H9 (cell line): ENCODE measurements at regions not wholly inside any gene's neighbourhood (a gene's known extent, or its start where the extent isn't known, plus 50 kb on each side); places are given as distances from the start of the nearest gene placed in this dataset.
"Not testable (repeated sequence)": the region's sequence is repeated elsewhere in the genome, so short reads cannot be mapped to it uniquely, and the experiment has no call there.

Experiments
- DNase-seq: peaks from one replicate; pipeline ENCODE4 v3.0.0-alpha.2; 2017
- H2AFZ ChIP-seq: one replicate; pipeline ENCODE4 v1.6.1; 2013; ENCODE audit warnings: mild to moderate bottlenecking, low read length, control low read depth, moderate library complexity
- H2AK5ac ChIP-seq: 2 replicates; pipeline ENCODE4 v1.6.1; 2013; ENCODE audit warnings: low read length, control low read depth, mixed read lengths; ENCODE audit not compliant: insufficient read length
- H2BK120ac ChIP-seq: one replicate; pipeline ENCODE4 v1.6.1; 2013; ENCODE audit warnings: low read depth, mild to moderate bottlenecking, low read length, control low read depth, inconsistent platforms; ENCODE audit not compliant: poor library complexity, severe bottlenecking
- H2BK12ac ChIP-seq: 2 replicates; pipeline ENCODE4 v1.6.1; 2013; ENCODE audit warnings: low read length, control low read depth, mixed read lengths, low read depth; ENCODE audit not compliant: insufficient read length
- H2BK15ac ChIP-seq: 2 replicates; pipeline ENCODE4 v1.6.1; 2013; ENCODE audit warnings: low read depth, low read length, control low read depth
- H2BK20ac ChIP-seq: one replicate; pipeline ENCODE4 v1.6.1; 2013; ENCODE audit warnings: low read depth, mild to moderate bottlenecking, low read length, control low read depth, inconsistent platforms; ENCODE audit not compliant: poor library complexity, severe bottlenecking
- H2BK5ac ChIP-seq: 2 replicates; pipeline ENCODE4 v1.6.1; 2013; ENCODE audit warnings: low read length, control low read depth, mixed read lengths; ENCODE audit not compliant: insufficient read length
- H3K14ac ChIP-seq: 2 replicates; pipeline ENCODE4 v1.6.1; 2013; ENCODE audit warnings: low read length, control low read depth; ENCODE audit not compliant: insufficient read depth
- H3K18ac ChIP-seq: 2 replicates; pipeline ENCODE4 v1.6.1; 2013; ENCODE audit warnings: low read depth, mild to moderate bottlenecking, mixed read lengths, low read length, control low read depth; ENCODE audit not compliant: insufficient read length
- H3K23ac ChIP-seq: 2 replicates; pipeline ENCODE4 v1.6.1; 2013; ENCODE audit warnings: low read length, control low read depth, mixed read lengths, low read depth; ENCODE audit not compliant: insufficient read length
- H3K23me2 ChIP-seq: 2 replicates; pipeline ENCODE4 v1.6.1; 2013; ENCODE audit warnings: low read depth, mild to moderate bottlenecking, mixed read lengths, low read length, control low read depth; ENCODE audit not compliant: insufficient read length, poor library complexity, severe bottlenecking
- H3K27ac ChIP-seq: 2 replicates; pipeline ENCODE4 v1.5.1; 2013; ENCODE audit warnings: low read length, control low read depth, mixed read lengths, low read depth; ENCODE audit not compliant: insufficient read length
- H3K27me3 ChIP-seq: 2 replicates; pipeline ENCODE4 v1.6.1; 2013; ENCODE audit warnings: low read length, control low read depth, inconsistent platforms; ENCODE audit not compliant: insufficient read depth
- H3K4ac ChIP-seq: 2 replicates; pipeline ENCODE4 v1.6.1; 2013; ENCODE audit warnings: low read depth, mild to moderate bottlenecking, control low read depth, inconsistent platforms, low read length, moderate library complexity
- H3K4me1 ChIP-seq: 2 replicates; pipeline ENCODE4 v1.6.1; 2013; ENCODE audit warnings: low read length, control low read depth, inconsistent platforms; ENCODE audit not compliant: insufficient read depth
- H3K4me2 ChIP-seq: 2 replicates; pipeline ENCODE4 v1.6.1; 2013; ENCODE audit warnings: low read length, control low read depth, mixed read lengths; ENCODE audit not compliant: insufficient read length, insufficient read depth
- H3K56ac ChIP-seq: 2 replicates; pipeline ENCODE4 v1.6.1; 2013; ENCODE audit warnings: low read depth, mild to moderate bottlenecking, mixed read lengths, low read length, control low read depth; ENCODE audit not compliant: insufficient read length
- H3K79me1 ChIP-seq: 2 replicates; pipeline ENCODE4 v1.6.1; 2013; ENCODE audit warnings: low read depth, mild to moderate bottlenecking, moderate library complexity, low read length, control low read depth, inconsistent platforms; ENCODE audit not compliant: insufficient read depth, poor library complexity, severe bottlenecking
- H3K79me2 ChIP-seq: 2 replicates; pipeline ENCODE4 v1.6.1; 2013; ENCODE audit warnings: low read length, control low read depth, inconsistent platforms; ENCODE audit not compliant: insufficient read depth
- H3K9ac ChIP-seq: 2 replicates; pipeline ENCODE4 v1.6.1; 2013; ENCODE audit warnings: low read length, control low read depth, mixed read lengths; ENCODE audit not compliant: insufficient read length; ENCODE audit errors: extremely low read depth
- H3K9me3 ChIP-seq: one replicate; pipeline ENCODE4 v1.6.1; 2013; ENCODE audit warnings: low read depth, low read length, inconsistent platforms; ENCODE audit not compliant: control insufficient read depth
- H3T11ph ChIP-seq: one replicate; pipeline ENCODE4 v1.6.1; 2013; ENCODE audit warnings: mild to moderate bottlenecking, low read length, control low read depth, inconsistent platforms
- H4K20me1 ChIP-seq: one replicate; pipeline ENCODE4 v1.6.1; 2013; ENCODE audit not compliant: control insufficient read depth, insufficient read length, insufficient read depth
- H4K5ac ChIP-seq: 2 replicates; pipeline ENCODE4 v1.6.1; 2013; ENCODE audit warnings: low read depth, mild to moderate bottlenecking, mixed read lengths, low read length, control low read depth; ENCODE audit not compliant: insufficient read length
- H4K8ac ChIP-seq: replicated peaks from 2 replicates; pipeline ENCODE4 v1.6.1; 2013; ENCODE audit warnings: low read length, control low read depth, mixed read lengths, low read depth; ENCODE audit not compliant: insufficient read length
- H4K91ac ChIP-seq: 2 replicates; pipeline ENCODE4 v1.6.1; 2013; ENCODE audit warnings: low read depth, mild to moderate bottlenecking, moderate library complexity, mixed read lengths, low read length, control low read depth; ENCODE audit not compliant: insufficient read length
- H3K27ac Mint-ChIP-seq, 3 experiments: 2 replicates in 2 of 3; 3 replicates in 1 of 3; pipeline ENCODE4 v1.8.0; 2020 to 2021; ENCODE audit warnings: mixed read lengths in 3 of 3, mild to moderate bottlenecking in 1 of 3, moderate library complexity in 1 of 3
- H3K27me3 Mint-ChIP-seq: 2 replicates; pipeline ENCODE4 v1.8.0; 2021; ENCODE audit warnings: low read depth, mild to moderate bottlenecking, moderate library complexity, mixed read lengths
- H3K36me3 Mint-ChIP-seq, 3 experiments: 2 replicates in 2 of 3; 3 replicates in 1 of 3; pipeline ENCODE4 v1.8.0; 2020 to 2021; ENCODE audit warnings: low read depth in 3 of 3, mixed read lengths in 3 of 3; ENCODE audit not compliant: insufficient read depth in 1 of 3
- H3K4me1 Mint-ChIP-seq, 2 experiments: 2 replicates each; pipeline ENCODE4 v1.8.0; 2020; ENCODE audit warnings: mixed read lengths in 2 of 2
- H3K4me3 Mint-ChIP-seq, 2 experiments: 2 replicates in 1 of 2; 3 replicates in 1 of 2; pipeline ENCODE4 v1.8.0; 2020 to 2021; ENCODE audit warnings: mild to moderate bottlenecking in 2 of 2, mixed read lengths in 2 of 2, moderate library complexity in 1 of 2
- H3K9me3 Mint-ChIP-seq, 2 experiments: 2 replicates in 1 of 2; 3 replicates in 1 of 2; pipeline ENCODE4 v1.8.0; 2020; ENCODE audit warnings: mild to moderate bottlenecking in 2 of 2, mixed read lengths in 2 of 2, moderate library complexity in 1 of 2
- WGBS: extraction: QIAGEN DNeasy Blood & Tissue Kit; methylation state at CpG from one replicate; pipeline ENCODE4 v1.1.7; 2013; ENCODE audit warnings: missing lambda C conversion rate, low lambda C conversion rate, mixed read lengths; ENCODE audit not compliant: insufficient read length; ENCODE audit errors: extremely low coverage; 5-methylcytosine and 5-hydroxymethylcytosine counted together

DNA sequence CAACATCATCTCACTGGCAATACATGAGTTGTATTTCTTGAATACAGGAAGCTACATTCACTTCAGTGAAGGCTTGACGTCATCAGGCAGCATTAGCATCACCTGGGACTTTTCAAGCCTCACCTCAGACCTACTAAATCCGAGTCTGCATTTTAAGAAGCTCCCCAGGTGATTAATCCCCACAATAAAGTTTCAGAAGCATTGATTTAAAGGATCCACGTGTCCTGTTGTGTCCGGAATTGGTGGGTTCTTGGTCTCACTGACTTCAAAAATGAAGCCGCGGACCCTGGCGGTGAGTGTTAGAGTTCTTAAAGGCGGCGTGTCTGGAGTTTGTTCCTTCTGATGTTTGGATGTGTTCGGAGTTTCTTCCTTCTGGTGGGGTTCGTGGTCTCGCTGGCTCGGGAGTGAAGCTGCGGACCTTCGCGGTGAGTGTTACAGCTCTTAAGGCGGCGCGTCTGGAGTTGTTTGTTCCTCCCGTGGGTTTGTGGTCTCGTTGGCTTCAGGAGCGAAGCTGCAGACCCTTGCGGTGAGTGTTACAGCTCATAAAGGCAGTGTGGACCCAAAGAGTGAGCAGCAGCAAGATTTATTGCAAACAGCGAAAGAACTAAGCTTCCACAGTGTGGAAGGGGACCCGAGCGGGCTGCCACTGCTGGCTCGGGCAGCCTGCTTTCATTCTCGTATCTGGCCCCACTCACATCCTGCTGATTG, 121.3 kb upstream of the ANKH start:
- not testable (repeated sequence) for H3K79me2 ChIP-seq, H3K4me1 ChIP-seq, H2BK12ac ChIP-seq, H2AFZ ChIP-seq, DNase-seq, H3K4me2 ChIP-seq, H3K27ac ChIP-seq, H4K5ac ChIP-seq, H4K8ac ChIP-seq, H3K9me3 Mint-ChIP-seq, H2BK20ac ChIP-seq, H3T11ph ChIP-seq, H2BK15ac ChIP-seq, H3K4me3 Mint-ChIP-seq, H3K9me3 ChIP-seq, H3K27me3 Mint-ChIP-seq, H3K36me3 Mint-ChIP-seq, H3K27me3 ChIP-seq, H3K56ac ChIP-seq, H3K4me1 Mint-ChIP-seq, H3K9ac ChIP-seq, H2BK120ac ChIP-seq, H3K14ac ChIP-seq, H4K20me1 ChIP-seq, H3K23me2 ChIP-seq, H4K91ac ChIP-seq, H2AK5ac ChIP-seq, H3K23ac ChIP-seq, H3K79me1 ChIP-seq, H3K18ac ChIP-seq, H3K4ac ChIP-seq, H2BK5ac ChIP-seq
- H3K27ac Mint-ChIP-seq, result peak overlapping the region in 1 of 3 experiments; percentile 77; a peak in 2 of 7 replicates
- no CpG with 5 or more reads among the region's 28 CpGs for WGBS
